ENCODE measurements at regions not wholly inside any gene's neighbourhood (a gene's known extent, or its start where the extent isn't known, plus 50 kb on each side); places are given as distances from the start of the nearest gene placed in this dataset.

DNA sequence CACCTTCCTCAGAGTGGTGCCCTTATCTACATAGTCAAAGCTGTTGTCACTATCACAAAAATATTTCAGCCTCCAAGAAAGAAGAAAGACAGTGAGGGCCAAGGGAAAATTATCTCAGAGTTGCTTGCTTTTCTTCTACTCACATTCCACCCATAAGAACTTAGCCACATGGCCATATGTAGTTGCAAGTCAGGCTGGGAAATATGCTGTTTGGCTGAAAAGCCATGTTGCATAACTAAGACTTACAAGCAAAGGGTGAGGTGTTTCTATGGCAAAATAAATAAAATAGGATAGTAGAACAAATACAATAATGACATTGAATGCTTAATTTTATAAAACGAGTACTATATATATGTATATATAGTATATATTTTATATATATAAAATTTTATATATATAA, 365.9 kb upstream of the PABPC4L start:
- no peak for TF ChIP-seq CTCF (IDR thresholded peaks at IDR 0.05)
- TF ChIP-seq POLR2A (IDR thresholded peaks at IDR 0.05; ENCODE audit: low read length), result no peak
- no peak for TF ChIP-seq NR3C1 (IDR thresholded peaks at IDR 0.05)
- TF ChIP-seq MAX (IDR thresholded peaks at IDR 0.05), result no peak
- no peak for TF ChIP-seq ELK1 (IDR thresholded peaks at IDR 0.05; ENCODE audit: low read depth, low read length)
- TF ChIP-seq, protein P1, sequence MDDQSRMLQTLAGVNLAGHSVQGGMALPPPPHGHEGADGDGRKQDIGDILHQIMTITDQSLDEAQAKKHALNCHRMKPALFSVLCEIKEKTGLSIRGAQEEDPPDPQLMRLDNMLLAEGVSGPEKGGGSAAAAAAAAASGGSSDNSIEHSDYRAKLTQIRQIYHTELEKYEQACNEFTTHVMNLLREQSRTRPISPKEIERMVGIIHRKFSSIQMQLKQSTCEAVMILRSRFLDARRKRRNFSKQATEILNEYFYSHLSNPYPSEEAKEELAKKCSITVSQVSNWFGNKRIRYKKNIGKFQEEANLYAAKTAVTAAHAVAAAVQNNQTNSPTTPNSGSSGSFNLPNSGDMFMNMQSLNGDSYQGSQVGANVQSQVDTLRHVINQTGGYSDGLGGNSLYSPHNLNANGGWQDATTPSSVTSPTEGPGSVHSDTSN (IDR thresholded peaks at IDR 0.05), result no peak
- no peak for TF ChIP-seq FOSB (CRISPR knock-in tag; IDR thresholded peaks at IDR 0.05)
- TF ChIP-seq JUN (IDR thresholded peaks at IDR 0.05), result no peak
- no peak for TF ChIP-seq CEBPB (IDR thresholded peaks at IDR 0.05)
- TF ChIP-seq, protein P2, sequence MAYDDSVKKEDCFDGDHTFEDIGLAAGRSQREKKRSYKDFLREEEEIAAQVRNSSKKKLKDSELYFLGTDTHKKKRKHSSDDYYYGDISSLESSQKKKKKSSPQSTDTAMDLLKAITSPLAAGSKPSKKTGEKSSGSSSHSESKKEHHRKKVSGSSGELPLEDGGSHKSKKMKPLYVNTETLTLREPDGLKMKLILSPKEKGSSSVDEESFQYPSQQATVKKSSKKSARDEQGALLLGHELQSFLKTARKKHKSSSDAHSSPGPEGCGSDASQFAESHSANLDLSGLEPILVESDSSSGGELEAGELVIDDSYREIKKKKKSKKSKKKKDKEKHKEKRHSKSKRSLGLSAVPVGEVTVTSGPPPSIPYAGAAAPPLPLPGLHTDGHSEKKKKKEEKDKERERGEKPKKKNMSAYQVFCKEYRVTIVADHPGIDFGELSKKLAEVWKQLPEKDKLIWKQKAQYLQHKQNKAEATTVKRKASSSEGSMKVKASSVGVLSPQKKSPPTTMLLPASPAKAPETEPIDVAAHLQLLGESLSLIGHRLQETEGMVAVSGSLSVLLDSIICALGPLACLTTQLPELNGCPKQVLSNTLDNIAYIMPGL (CRISPR knock-in tag; IDR thresholded peaks at IDR 0.05; ENCODE audit: borderline replicate concordance), result no peak
- TF ChIP-seq RARB (CRISPR knock-in tag; IDR thresholded peaks at IDR 0.05), result no peak

Data from A549 (cell line).